GM19455 (cell line): ENCODE measurements at regions not wholly inside any gene's neighbourhood (a gene's known extent, or its start where the extent isn't known, plus 50 kb on each side); places are given as distances from the start of the nearest gene placed in this dataset.

ENCODE experiments used
- ATAC-seq: cut with Tn5 transposase; IDR thresholded peaks from one replicate; pipeline ENCODE4 v1.9.1; 2021; ENCODE audit not compliant: unreplicated experiment

DNA sequence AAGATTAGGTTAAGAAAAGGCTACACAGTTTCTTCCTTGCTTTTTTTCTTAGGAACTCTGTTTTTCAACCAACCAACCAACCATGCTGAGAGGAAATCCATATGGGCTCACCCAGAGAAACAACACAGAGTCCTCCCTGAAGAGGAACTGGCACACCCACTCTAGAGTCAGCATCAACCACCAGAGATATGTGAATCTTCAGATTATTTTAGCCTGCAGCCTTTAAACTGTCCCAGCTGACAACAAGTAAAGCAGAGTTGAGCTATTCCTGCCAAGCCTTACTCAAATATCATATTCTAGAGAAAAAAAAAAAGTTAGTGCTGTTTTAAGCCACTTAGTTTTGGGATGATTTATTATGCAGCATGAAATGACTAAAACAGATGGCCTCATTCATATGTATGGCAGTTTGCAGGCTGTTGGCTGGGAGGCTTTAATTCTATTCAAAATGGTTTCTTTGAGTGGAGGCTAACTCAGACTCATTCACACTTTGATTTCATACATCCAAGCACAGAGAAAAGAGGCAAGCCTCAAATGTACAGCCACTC lies 1637.7 kb upstream of the LRRTM1 start:
- ATAC-seq: no peak

DNA sequence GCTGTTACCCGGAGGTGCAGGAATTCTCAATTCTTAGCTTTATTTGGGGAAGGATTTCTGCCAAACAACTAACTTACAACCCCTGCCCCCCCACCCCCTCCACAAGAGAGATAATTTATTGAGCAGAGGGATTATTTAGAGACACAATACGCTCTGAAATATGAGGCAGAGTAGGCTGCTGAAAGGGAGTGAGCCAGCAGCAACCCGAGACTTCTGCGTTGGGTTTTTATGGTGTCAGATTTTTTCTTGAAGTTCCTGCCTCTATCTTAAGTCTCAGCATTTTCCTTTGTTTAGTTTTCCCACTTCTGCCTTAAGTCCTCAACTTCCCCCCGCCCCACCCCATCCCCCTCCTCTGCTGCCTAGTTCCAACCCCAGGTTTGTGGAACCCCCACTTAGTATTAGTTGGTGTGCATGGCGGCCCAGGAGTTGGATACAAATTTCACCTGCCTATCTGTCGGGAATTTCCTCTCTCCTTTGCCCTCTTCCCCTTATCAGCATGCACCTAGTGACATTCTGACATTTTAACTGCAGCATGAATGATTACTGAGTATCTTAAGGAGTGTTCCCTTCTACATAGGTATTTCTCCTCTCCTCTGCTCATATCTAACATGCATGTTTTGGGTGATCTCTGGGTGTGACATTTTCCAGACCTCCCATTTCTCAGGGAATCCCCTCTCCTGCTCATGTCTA lies 1635.9 kb upstream of the LRRTM1 start:
- no peak for ATAC-seq

- no peak for ATAC-seq
These were observed 1633.4 kb upstream of the LRRTM1 start for GRCh38 chr2:81937944-81938343.

- no peak for ATAC-seq
These were observed 1599.0 kb upstream of the LRRTM1 start for GRCh38 chr2:81903534-81903933.

DNA sequence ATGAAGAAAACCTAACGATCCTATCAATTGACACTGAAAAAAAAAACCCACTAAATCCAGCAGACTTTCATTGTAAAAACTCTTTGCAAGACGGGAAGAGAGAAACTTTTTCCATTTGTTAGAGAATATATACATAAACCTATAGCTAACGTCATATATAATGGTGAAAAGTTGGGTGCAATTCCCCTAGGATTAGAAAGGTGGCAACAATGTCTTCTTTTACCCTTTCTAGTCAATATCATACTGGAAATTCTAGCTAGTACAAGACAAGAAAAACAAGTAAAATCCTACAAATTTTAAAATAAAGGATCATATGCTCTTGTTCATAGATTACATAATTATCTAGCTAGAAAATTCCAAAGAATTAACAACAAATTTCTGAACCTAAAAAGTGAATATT lies 1596.5 kb upstream of the LRRTM1 start:
- no peak for ATAC-seq

DNA sequence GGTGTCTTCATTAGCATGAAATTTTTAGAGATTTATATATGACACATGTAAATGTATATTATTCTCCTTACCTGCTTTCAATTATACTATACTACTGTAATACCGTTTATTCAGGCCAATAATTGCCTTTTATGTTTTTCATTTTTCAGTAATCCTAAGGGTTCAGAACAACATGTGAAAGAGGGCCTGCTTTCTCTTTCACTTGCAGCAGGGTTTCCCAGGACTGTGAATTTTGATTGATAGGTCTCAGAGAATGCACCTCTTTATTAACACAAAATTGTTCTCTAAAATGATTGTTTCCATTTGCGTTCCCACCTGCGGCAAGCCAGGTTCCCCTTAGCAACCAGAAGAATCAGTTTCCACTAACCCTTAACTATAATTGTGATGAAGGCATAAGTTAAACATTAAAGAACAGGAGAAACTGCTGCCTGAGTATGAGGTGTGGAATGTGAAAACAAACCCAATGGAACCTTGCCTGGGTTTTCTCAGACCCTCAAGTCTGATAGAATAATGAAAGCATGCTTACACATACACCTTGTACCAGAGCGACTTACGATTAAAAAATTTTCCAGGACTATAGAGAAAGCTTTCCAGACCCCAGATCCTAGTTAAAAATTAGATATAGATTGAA lies 1591.2 kb upstream of the LRRTM1 start:
- no peak for ATAC-seq

GRCh38 chr2:81894451-81894990 lies 1590.0 kb upstream of the LRRTM1 start:
- no peak for ATAC-seq

DNA sequence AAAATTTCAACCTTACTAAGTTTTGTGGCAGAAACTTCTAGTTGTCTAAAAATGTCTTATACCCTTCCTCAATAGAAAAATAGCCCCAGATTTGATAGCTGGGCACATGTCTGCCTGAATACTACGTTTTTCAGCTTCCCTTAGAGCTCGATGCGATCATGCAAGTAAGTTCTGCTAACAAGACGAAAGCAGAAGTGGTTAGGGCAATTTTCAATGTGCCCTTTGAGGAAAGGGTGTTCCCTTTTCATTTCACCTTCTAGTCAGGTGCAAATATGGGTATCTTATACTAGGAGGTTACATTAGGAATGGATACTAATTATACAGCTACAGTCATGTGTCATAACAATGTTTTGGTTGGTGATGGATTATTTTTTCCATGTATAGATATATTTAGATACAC lies 1572.1 kb upstream of the LRRTM1 start:
- no peak for ATAC-seq

DNA sequence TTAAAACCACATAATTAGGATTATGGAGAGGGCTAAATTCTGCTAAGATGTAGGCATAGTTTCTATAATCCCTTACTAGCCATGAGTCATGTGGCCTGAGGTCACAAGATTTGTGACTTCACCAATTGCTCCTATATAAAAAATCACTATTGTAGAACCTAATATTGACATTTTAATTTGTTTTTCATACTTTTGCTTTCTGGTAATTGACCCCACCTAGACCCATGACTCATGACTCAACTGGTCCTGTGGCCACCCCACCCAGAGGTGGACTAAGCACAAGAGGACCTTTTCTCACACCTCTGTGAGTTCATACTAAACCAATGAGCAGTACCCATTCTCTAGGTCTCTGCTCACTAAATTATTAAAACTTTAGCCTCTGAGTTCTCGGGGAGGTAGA lies 1567.5 kb upstream of the LRRTM1 start:
- no peak for ATAC-seq

DNA sequence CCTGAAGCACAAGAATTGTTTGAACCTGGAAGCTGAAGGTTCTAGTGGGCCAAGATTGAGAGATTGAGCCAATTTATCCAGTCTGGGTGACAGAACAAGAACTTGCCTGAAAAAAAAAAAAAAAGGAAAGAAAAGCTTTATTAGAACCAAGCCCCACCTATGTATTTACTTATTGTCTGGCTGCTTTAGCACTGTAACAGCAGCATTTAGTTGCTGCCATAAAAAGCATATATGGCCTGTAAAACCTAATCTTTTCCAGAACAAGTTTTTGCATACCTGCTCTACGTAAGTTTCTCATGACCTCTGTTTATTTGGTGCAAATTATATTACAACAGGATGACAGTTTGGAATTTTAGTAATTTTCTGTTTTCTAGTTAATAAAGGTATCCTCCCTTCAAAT lies 1565.6 kb upstream of the LRRTM1 start:
- ATAC-seq: no peak

- ATAC-seq: no peak
These were observed 1554.4 kb upstream of the LRRTM1 start for GRCh38 chr2:81858998-81859397.

DNA sequence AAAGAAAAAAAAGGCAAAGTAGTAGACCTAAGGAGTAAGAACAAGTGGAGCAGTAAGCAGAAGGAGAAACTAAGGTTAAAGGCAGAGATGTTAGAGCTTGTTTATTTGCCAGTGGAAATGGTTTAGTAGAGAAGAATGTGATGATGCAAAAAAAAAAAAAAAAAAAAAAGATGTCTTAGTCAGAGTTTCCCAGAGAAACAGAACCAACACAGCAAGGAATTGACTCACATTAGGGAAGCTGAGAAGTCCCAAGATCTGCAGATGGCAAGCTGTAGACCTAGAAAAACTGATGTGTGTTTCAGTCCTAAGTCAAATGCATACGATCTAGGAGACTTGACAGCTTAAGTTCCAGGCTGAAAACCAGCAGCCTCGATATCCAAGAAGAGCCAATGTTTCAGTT lies 1548.8 kb upstream of the LRRTM1 start:
- ATAC-seq: no peak

DNA sequence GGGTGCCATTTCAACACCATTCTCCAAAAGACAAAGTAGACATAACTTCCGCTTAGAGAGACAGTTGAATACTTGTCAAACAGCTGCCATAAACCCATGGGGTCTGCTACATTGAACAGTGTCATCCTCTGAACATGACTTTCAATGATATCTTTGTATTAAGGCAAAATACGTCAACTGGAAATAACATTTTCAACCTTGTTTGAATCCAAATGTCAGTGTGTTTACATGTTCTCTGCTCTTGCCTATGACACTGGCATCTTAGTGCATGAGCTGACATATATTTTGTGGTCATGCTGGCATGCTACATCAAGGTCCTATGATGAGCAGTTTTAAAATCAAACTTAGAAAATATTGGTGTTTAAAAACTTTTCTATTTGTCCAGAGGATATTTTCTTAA lies 1548.1 kb upstream of the LRRTM1 start:
- no peak for ATAC-seq

DNA sequence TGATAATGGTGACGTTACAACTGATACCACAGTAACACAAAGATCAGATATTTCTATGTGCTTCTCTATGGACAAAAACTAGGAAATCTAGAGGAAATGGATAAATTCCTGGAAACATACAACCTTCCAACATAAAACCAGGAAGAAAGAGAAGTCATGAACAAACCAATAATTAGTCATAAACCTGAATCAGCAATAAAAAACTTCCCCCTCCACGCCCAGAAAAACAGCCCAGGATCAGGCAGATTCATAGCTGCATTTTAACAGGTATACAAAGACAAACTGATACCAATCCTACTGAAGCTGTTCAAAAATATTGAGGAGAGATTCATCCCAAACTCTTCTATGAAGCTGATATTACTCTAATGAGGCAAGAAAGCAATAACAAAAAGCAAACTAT lies 1535.2 kb upstream of the LRRTM1 start:
- no peak for ATAC-seq

DNA sequence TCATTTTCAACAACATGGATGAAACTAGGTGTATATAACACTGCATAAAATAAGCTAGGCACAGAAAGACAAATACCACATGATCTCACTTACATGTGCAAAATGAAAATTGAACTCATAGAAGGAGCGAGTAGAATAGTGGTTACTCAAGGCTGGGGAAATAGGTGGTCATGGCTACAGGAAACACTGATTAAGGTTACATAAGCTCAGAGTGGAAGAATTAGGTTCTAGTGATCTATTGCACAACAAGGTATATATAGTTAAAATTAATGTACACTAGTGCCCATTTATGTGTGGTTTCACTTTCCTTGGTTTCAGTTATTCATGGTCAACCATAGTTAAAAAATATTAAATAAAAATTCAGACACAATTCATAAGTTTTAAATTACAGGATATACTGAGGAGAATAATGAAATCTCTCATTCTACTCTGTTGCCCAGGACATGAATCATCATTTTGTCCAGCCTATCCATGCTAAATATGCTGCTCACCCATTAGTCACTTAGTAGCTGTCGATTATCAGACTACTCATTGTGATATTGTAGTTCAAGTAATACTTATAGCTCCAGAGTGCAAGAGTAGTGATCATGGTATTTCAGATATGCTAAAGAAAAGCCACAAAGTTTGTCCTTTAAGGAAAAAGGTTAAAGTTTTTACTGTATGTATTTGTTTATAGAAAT lies 1530.9 kb upstream of the LRRTM1 start:
- no peak for ATAC-seq

GRCh38 chr2:81786811-81787210 lies 1482.3 kb upstream of the LRRTM1 start:
- ATAC-seq: no peak

GRCh38 chr2:81767187-81767912 lies 1462.8 kb upstream of the LRRTM1 start:
- no peak for ATAC-seq

DNA sequence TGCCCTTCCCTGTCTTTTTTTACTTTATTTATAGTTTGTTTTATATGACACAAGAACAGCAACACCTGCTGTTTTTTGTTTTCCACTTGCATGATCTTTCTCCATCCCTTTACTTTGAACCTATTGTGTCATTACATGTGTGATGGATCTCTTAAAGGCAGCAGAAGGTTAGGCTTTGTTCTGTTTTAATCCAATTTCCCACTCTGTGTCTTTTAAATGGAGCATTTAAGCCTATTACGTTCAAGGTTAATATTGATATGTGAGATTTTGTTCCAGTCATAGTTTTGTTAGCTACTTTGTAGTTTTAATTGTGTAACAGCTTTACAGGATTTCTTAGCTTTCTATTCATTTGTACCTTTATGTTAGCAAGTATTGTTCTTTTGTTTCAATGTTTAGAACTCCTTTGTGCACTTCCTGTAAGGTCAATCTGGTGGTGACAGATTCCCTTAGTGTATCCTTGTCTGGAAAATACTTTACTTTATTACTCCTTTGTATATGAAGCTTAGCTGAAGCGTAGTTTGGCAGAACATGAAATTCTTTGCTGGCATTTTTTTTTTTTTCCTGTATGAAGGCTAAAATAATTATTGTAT lies 1443.0 kb upstream of the LRRTM1 start:
- ATAC-seq: no peak

GRCh38 chr2:81739966-81740365 lies 1435.4 kb upstream of the LRRTM1 start:
- no peak for ATAC-seq

GRCh38 chr2:81734981-81735380 lies 1430.4 kb upstream of the LRRTM1 start:
- no peak for ATAC-seq

- no peak for ATAC-seq
These were observed 1410.3 kb upstream of the LRRTM1 start for GRCh38 chr2:81714817-81715216.
